ENCODE measurements at regions not wholly inside any gene's neighbourhood (a gene's known extent, or its start where the extent isn't known, plus 50 kb on each side); places are given as distances from the start of the nearest gene placed in this dataset.

DNA sequence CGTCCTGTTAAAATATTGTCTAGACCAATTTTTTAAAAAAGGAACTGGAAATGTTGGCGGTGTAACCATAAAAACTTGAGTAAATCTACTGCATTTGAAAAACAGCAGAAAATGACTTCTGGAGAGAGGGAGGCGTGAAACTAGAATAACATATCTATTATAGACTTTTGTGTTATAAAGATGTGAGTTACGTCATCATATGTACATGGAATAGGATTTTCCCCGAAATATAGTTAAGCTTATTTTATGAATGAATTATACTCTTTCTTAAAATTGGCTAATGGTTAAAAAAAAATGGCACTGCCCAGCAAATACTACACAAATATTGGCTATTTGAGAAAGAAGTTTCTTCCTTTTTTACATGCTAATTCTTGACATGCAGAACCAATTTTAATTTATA is 147.1 kb upstream of the TEX13C start:
- no peaks in the 10 kb centered on the region for H3K27me3 ChIP-seq
- TF ChIP-seq, protein P1, sequence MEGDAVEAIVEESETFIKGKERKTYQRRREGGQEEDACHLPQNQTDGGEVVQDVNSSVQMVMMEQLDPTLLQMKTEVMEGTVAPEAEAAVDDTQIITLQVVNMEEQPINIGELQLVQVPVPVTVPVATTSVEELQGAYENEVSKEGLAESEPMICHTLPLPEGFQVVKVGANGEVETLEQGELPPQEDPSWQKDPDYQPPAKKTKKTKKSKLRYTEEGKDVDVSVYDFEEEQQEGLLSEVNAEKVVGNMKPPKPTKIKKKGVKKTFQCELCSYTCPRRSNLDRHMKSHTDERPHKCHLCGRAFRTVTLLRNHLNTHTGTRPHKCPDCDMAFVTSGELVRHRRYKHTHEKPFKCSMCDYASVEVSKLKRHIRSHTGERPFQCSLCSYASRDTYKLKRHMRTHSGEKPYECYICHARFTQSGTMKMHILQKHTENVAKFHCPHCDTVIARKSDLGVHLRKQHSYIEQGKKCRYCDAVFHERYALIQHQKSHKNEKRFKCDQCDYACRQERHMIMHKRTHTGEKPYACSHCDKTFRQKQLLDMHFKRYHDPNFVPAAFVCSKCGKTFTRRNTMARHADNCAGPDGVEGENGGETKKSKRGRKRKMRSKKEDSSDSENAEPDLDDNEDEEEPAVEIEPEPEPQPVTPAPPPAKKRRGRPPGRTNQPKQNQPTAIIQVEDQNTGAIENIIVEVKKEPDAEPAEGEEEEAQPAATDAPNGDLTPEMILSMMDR (IDR thresholded peaks at IDR 0.05), result no peak
- no peaks in the 10 kb centered on the region for H3K4me1 ChIP-seq
- ATAC-seq, result no peak
- DNase-seq, result no peak
- intact Hi-C loops (cut with DNase I), result no loop called here
- no peaks in the 10 kb centered on the region for H3K9me3 ChIP-seq
- no peak overlapping the region for H3K4me3 ChIP-seq
- 80 to 81% methylated on average over 5 of the region's 5 CpGs for WGBS, 2 donors
- no peak overlapping the region for H3K27ac ChIP-seq
- H3K36me3 ChIP-seq, result no peaks in the 10 kb centered on the region

DNA sequence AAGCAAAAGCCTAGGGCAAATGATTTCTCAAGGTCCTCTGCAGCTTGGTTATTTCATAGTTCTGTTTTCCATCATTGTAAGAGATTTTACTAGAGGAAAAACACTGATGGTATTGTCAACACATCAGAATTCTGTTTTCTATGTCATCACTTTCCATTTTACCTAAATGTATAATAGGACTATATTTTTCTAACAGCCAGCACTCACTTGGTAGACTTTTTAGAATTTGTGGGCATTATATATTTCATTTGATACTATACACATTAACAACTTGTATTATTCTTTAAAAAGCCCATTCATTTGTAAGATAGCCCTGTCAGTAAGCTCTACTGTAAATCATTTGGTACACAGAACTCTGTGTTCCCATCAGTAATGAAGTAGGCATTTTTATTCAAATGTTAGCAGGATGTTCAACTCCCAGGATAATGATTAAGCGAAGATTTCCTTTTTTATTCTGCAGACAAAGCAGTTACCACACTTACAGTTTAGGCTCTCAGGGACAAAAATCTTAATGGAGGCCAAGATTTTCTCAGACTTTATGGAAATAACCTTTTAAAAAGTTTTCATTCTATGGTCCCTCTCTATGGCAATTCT is 143.6 kb upstream of the TEX13C start:
- H3K4me1 ChIP-seq, result no peaks in the 10 kb centered on the region

DNA sequence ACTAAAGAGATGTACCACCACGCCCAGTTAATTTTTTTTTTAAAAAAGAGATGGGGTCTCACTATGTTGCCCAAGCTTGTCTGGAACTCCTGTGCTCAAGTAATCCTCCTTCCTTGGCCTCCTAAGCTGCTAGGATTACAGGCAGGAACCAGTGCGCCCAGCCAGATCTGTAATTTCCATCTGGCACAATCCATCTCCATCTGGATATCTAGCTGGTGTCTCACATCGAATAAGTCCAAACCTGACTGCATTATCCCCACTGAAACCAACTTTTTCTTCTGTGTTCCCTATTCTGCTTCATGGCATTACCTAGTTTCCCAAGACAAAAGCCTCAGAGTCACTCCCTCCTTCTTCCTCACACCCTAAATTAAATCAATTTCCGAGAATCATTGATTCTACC is 125.8 kb upstream of the TEX13C start:
- TF ChIP-seq, protein P1 (IDR thresholded peaks at IDR 0.05), result no peak
- Histone ChIP-seq H3K9me3 (no peaks in the 10 kb centered on the region), H3K4me3 (no peak overlapping the region), H3K27me3 (no peaks in the 10 kb centered on the region), H3K4me1 (no peaks in the 10 kb centered on the region), H3K27ac (no peak overlapping the region), H3K36me3 (no peaks in the 10 kb centered on the region)
- intact Hi-C loops (cut with DNase I), result no loop called here
- ATAC-seq (no peak), DNase-seq (no peak)
- 84 to 88% methylated on average over 4 of the region's 4 CpGs for WGBS, 2 donors

More for the DNA sequence above, 143.6 kb upstream of the TEX13C start:
- DNase-seq (no peak), ATAC-seq (no peak)
- no peaks in the 10 kb centered on the region for H3K9me3 ChIP-seq
- TF ChIP-seq, protein P1 (IDR thresholded peaks at IDR 0.05), result no peak
- no peak overlapping the region for H3K4me3 ChIP-seq
- intact Hi-C loops (cut with DNase I), result no loop called here
- no peaks in the 10 kb centered on the region for H3K36me3 ChIP-seq
- WGBS, 2 donors, result 0% methylated on average over 1 of the region's 1 CpG
- no peaks in the 10 kb centered on the region for H3K27me3 ChIP-seq
- no peak overlapping the region for H3K27ac ChIP-seq

DNA sequence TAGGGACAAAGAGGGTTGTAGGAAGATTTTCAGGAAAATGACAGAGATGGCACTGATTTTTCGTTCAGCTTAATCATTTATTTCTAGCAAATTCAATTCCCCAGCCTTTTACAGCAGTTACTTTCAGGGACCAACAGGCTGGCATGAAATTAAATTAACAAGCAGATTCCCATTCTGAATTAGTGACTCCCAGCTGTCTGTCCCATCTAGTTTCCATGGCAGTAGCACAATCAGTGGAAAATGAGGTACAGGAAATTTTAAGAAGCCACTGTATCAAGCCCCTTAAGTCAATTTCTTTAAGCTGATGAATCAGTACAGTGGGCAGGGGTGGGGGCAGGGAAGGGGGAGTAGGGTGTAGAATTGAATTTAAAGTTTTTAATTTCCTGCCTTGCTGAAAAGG is 121.1 kb upstream of the TEX13C start:
- DNase-seq (no peak), ATAC-seq (no peak)
- intact Hi-C loops (cut with DNase I), result no loop called here
- Histone ChIP-seq H3K27ac (no peak overlapping the region), H3K4me3 (no peak overlapping the region), H3K27me3 (peaks cover 0 to 35% (median 9%) of the 10 kb centered on the region in 7 donors), H3K36me3 (no peaks in the 10 kb centered on the region), H3K9me3 (no peaks in the 10 kb centered on the region), H3K4me1 (no peaks in the 10 kb centered on the region)
- 57 to 64% methylated on average over 1 of the region's 1 CpG for WGBS, 2 donors
- TF ChIP-seq, protein P1 (IDR thresholded peaks at IDR 0.05), result no peak
